IPS DF 6.9 (cell line): ENCODE measurements at regions not wholly inside any gene's neighbourhood (a gene's known extent, or its start where the extent isn't known, plus 50 kb on each side); places are given as distances from the start of the nearest gene placed in this dataset.

ENCODE experiments used
- DNase-seq: peaks from one replicate; pipeline ENCODE4 v3.0.0-alpha.2; 2013; ENCODE audit warnings: low read depth, low spot score
- H3K27ac ChIP-seq: one replicate; pipeline ENCODE4 v1.5.1; 2013; ENCODE audit warnings: low read length, control low read depth
- H3K27me3 ChIP-seq: 2 replicates; pipeline ENCODE4 v1.6.1; 2013; ENCODE audit warnings: mild to moderate bottlenecking, low read length; ENCODE audit not compliant: control insufficient read depth, insufficient read depth
- H3K36me3 ChIP-seq: 2 replicates; pipeline ENCODE4 v1.6.1; 2013; ENCODE audit warnings: low read length; ENCODE audit not compliant: control insufficient read depth, insufficient read depth
- H3K4me1 ChIP-seq: 2 replicates; pipeline ENCODE4 v1.6.1; 2013; ENCODE audit warnings: low read length; ENCODE audit not compliant: control insufficient read depth, insufficient read depth
- H3K4me3 ChIP-seq: 2 replicates; pipeline ENCODE4 v1.5.1; 2013; ENCODE audit warnings: mild to moderate bottlenecking, low read length
- H3K9me3 ChIP-seq: 2 replicates; pipeline ENCODE4 v1.6.1; 2013; ENCODE audit warnings: low read length, inconsistent platforms; ENCODE audit not compliant: control insufficient read depth, insufficient read depth
- WGBS: extraction: QIAGEN DNeasy Blood & Tissue Kit; methylation state at CpG from one replicate; pipeline ENCODE4 v1.1.7; 2013; ENCODE audit warnings: mixed read lengths, missing lambda C conversion rate; ENCODE audit not compliant: insufficient read length, insufficient coverage; 5-methylcytosine and 5-hydroxymethylcytosine counted together

GRCh38 chr15:47588958-47589357 lies 128.3 kb upstream of the SEMA6D start:
- WGBS, result no CpG with 5 or more reads among the region's 6 CpGs
- Histone ChIP-seq H3K4me3 (no peak overlapping the region), H3K27ac (no peak overlapping the region), H3K36me3 (no peaks in the 10 kb centered on the region), H3K4me1 (peaks cover 1% of the 10 kb centered on the region; the same call in 1 of the 2 replicates), H3K9me3 (no peaks in the 10 kb centered on the region), H3K27me3 (no peaks in the 10 kb centered on the region)
- DNase-seq, result no peak

GRCh38 chr15:47598996-47599395 lies 118.3 kb upstream of the SEMA6D start:
- peaks cover 2% of the 10 kb centered on the region; the same call in 1 of the 2 replicates for H3K4me1 ChIP-seq
- H3K27ac ChIP-seq, result no peak overlapping the region
- no peaks in the 10 kb centered on the region for H3K36me3 ChIP-seq
- no CpG with 5 or more reads among the region's 3 CpGs for whole genome bisulfite sequencing
- no peak overlapping the region for H3K4me3 ChIP-seq
- no peaks in the 10 kb centered on the region for H3K27me3 ChIP-seq
- no peak for DNase-seq
- H3K9me3 ChIP-seq, result no peaks in the 10 kb centered on the region

- no peaks in the 10 kb centered on the region for H3K36me3 ChIP-seq
- no peaks in the 10 kb centered on the region for H3K27me3 ChIP-seq
- H3K27ac ChIP-seq, result no peak overlapping the region
- H3K4me1 ChIP-seq, result peaks cover 2% of the 10 kb centered on the region; the same call in 1 of the 2 replicates
- H3K4me3 ChIP-seq, result no peak overlapping the region
- no peaks in the 10 kb centered on the region for H3K9me3 ChIP-seq
- no peak for DNase-seq
- no CpG with 5 or more reads among the region's 2 CpGs for WGBS
Observed at GRCh38 chr15:47599806-47600205, 117.5 kb upstream of the SEMA6D start.

GRCh38 chr15:47602121-47602520 lies 115.2 kb upstream of the SEMA6D start:
- no peak for DNase-seq
- Histone ChIP-seq H3K4me3 (no peak overlapping the region), H3K27me3 (no peaks in the 10 kb centered on the region), H3K4me1 (peaks cover 2% of the 10 kb centered on the region; the same call in 1 of the 2 replicates), H3K27ac (no peak overlapping the region), H3K36me3 (no peaks in the 10 kb centered on the region), H3K9me3 (no peaks in the 10 kb centered on the region)
- no CpG with 5 or more reads among the region's 1 CpG for WGBS

- Histone ChIP-seq H3K4me3 (no peak overlapping the region), H3K27me3 (no peaks in the 10 kb centered on the region), H3K36me3 (no peaks in the 10 kb centered on the region), H3K4me1 (peaks cover 2% of the 10 kb centered on the region; the same call in 1 of the 2 replicates), H3K27ac (no peak overlapping the region), H3K9me3 (no peaks in the 10 kb centered on the region)
- DNase-seq, result no peak
- no CpG with 5 or more reads among the region's 2 CpGs for WGBS
Observed at GRCh38 chr15:47603026-47603425, 114.3 kb upstream of the SEMA6D start.

- Histone ChIP-seq H3K9me3 (no peaks in the 10 kb centered on the region), H3K36me3 (no peaks in the 10 kb centered on the region), H3K4me1 (no peaks in the 10 kb centered on the region), H3K27me3 (no peaks in the 10 kb centered on the region), H3K4me3 (no peak overlapping the region), H3K27ac (no peak overlapping the region)
- DNase-seq, result no peak
Observed at GRCh38 chr15:47607695-47608094, 109.6 kb upstream of the SEMA6D start.

GRCh38 chr15:47609693-47610092 lies 107.6 kb upstream of the SEMA6D start:
- no peaks in the 10 kb centered on the region for H3K4me1 ChIP-seq
- H3K36me3 ChIP-seq, result no peaks in the 10 kb centered on the region
- no peak overlapping the region for H3K27ac ChIP-seq
- H3K27me3 ChIP-seq, result no peaks in the 10 kb centered on the region
- no peak overlapping the region for H3K4me3 ChIP-seq
- no peaks in the 10 kb centered on the region for H3K9me3 ChIP-seq
- no CpG with 5 or more reads among the region's 2 CpGs for WGBS
- no peak for DNase-seq

GRCh38 chr15:47610736-47611135 lies 106.6 kb upstream of the SEMA6D start:
- H3K27me3 ChIP-seq, result no peaks in the 10 kb centered on the region
- H3K4me1 ChIP-seq, result no peaks in the 10 kb centered on the region
- no peaks in the 10 kb centered on the region for H3K36me3 ChIP-seq
- DNase-seq, result no peak
- H3K4me3 ChIP-seq, result no peak overlapping the region
- WGBS, result no CpG with 5 or more reads among the region's 2 CpGs
- no peaks in the 10 kb centered on the region for H3K9me3 ChIP-seq
- H3K27ac ChIP-seq, result no peak overlapping the region

GRCh38 chr15:47614360-47615011 lies 102.8 kb upstream of the SEMA6D start:
- DNase-seq, result no peak
- H3K27ac ChIP-seq, result no peak overlapping the region
- no peaks in the 10 kb centered on the region for H3K4me1 ChIP-seq
- H3K27me3 ChIP-seq, result no peaks in the 10 kb centered on the region
- H3K4me3 ChIP-seq, result no peak overlapping the region
- H3K36me3 ChIP-seq, result no peaks in the 10 kb centered on the region
- no peaks in the 10 kb centered on the region for H3K9me3 ChIP-seq
- WGBS, result no CpG with 5 or more reads among the region's 2 CpGs

GRCh38 chr15:47616876-47617275 lies 100.4 kb upstream of the SEMA6D start:
- H3K9me3 ChIP-seq, result no peaks in the 10 kb centered on the region
- DNase-seq, result no peak
- H3K4me3 ChIP-seq, result no peak overlapping the region
- no peak overlapping the region for H3K27ac ChIP-seq
- no peaks in the 10 kb centered on the region; the same call in 1 of the 2 replicates for H3K27me3 ChIP-seq
- no CpG with 5 or more reads among the region's 4 CpGs for WGBS
- H3K36me3 ChIP-seq, result no peaks in the 10 kb centered on the region
- H3K4me1 ChIP-seq, result no peaks in the 10 kb centered on the region

GRCh38 chr15:47618241-47618640 lies 99.1 kb upstream of the SEMA6D start:
- no peak overlapping the region for H3K27ac ChIP-seq
- no peaks in the 10 kb centered on the region for H3K4me1 ChIP-seq
- no peak for DNase-seq
- no peaks in the 10 kb centered on the region for H3K36me3 ChIP-seq
- H3K27me3 ChIP-seq, result no peaks in the 10 kb centered on the region; the same call in 1 of the 2 replicates
- WGBS, result no CpG with 5 or more reads among the region's 4 CpGs
- H3K4me3 ChIP-seq, result no peak overlapping the region
- H3K9me3 ChIP-seq, result no peaks in the 10 kb centered on the region
